Activated CD8-positive, alpha-beta memory T cell treated with anti-CD3 and anti-CD28 coated beads, Interleukin-2, amount 50 U/mL, for 1 hour (primary cell): ENCODE measurements at regions not wholly inside any gene's neighbourhood (a gene's known extent, or its start where the extent isn't known, plus 50 kb on each side); places are given as distances from the start of the nearest gene placed in this dataset.
"Not testable (repeated sequence)": the region's sequence is repeated elsewhere in the genome, so short reads cannot be mapped to it uniquely, and the experiment has no call there.

Experiments
- DNase-seq: peaks from one replicate; pipeline ENCODE4 v3.0.0-alpha.2; 2020; ENCODE audit errors: extremely low read depth

GRCh38 chr2:105537466-105537865 lies 138.6 kb upstream of the FHL2 start:
- DNase-seq, result no peak

GRCh38 chr2:105536175-105536574 lies 137.3 kb upstream of the FHL2 start:
- no peak for DNase-seq

GRCh38 chr2:105529258-105529657 lies 130.4 kb upstream of the FHL2 start:
- DNase-seq, result not testable (repeated sequence)

- no peak for DNase-seq
These were observed 127.4 kb upstream of the FHL2 start for GRCh38 chr2:105526000-105526925.

- DNase-seq, result no peak
These were observed 126.3 kb upstream of the FHL2 start for GRCh38 chr2:105525201-105525600.

- no peak for DNase-seq
These were observed 123.8 kb upstream of the FHL2 start for GRCh38 chr2:105522645-105523044.

GRCh38 chr2:105521616-105522015 lies 122.8 kb upstream of the FHL2 start:
- DNase-seq, result no peak

- no peak for DNase-seq
These were observed 122.3 kb upstream of the FHL2 start for GRCh38 chr2:105521176-105521575.

- no peak for DNase-seq
These were observed 120.7 kb upstream of the FHL2 start for GRCh38 chr2:105519516-105519915.

- DNase-seq, result no peak
These were observed 120.0 kb upstream of the FHL2 start for GRCh38 chr2:105518897-105519296.

- DNase-seq, result no peak
These were observed 119.2 kb upstream of the FHL2 start for GRCh38 chr2:105517814-105518705.

GRCh38 chr2:105515581-105516415 lies 116.9 kb upstream of the FHL2 start:
- no peak for DNase-seq

GRCh38 chr2:105514576-105514975 lies 115.7 kb upstream of the FHL2 start:
- no peak for DNase-seq

- DNase-seq, result no peak
These were observed 112.1 kb upstream of the FHL2 start for GRCh38 chr2:105510761-105511528.

- DNase-seq, result no peak
These were observed 110.6 kb upstream of the FHL2 start for GRCh38 chr2:105509269-105510086.

- DNase-seq, result not testable (repeated sequence)
These were observed 108.0 kb upstream of the FHL2 start for GRCh38 chr2:105506860-105507259.

GRCh38 chr2:105504459-105504858 lies 105.6 kb upstream of the FHL2 start:
- DNase-seq, result no peak

GRCh38 chr2:105502625-105503334 lies 103.9 kb upstream of the FHL2 start:
- DNase-seq, result no peak

- DNase-seq, result no peak
These were observed 99.5 kb upstream of the FHL2 start for GRCh38 chr2:105498281-105498846.
